ENCODE measurements at regions not wholly inside any gene's neighbourhood (a gene's known extent, or its start where the extent isn't known, plus 50 kb on each side); places are given as distances from the start of the nearest gene placed in this dataset.
"Not testable (repeated sequence)": the region's sequence is repeated elsewhere in the genome, so short reads cannot be mapped to it uniquely, and the experiment has no call there.

DNA sequence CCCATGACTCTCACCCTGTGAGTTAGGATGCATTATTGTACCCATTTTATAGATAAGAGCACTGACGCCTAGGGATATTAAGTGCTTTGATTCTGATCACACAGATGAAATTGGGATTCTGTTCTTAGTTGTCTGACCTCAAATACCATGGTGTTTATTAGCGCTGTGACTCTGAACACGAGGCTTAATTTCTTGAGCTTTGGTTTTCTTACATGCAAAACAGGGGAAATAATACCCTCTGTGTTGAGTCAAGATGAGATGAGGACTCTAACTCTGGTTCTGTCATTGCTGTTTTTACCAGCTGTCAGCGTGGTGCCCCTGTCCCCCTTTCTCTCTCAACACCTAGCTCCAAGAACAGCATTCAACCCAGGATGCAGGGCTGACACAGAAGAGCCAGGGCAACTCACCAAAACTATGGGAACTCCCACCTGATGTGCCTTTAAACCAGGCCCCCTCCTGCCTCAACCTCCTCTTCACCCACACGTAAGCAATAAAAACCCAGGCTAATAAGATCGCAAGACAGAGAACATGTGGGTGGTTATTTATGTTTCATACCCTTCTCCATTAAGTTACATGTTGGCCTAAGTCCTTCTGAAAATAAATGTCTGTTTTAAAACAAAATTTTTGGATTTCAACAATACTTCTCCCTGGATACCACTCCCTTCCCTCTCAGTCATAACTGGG is 100.1 kb upstream of the SPATA12 start:
- in situ Hi-C loops (cut with HindIII; ENCODE audit: low sequenced_read_pairs): no loop called here

GRCh38 chr3:56958879-56959278 is 101.6 kb upstream of the SPATA12 start:
- in situ Hi-C loops (cut with HindIII; ENCODE audit: low sequenced_read_pairs): no loop called here

DNA sequence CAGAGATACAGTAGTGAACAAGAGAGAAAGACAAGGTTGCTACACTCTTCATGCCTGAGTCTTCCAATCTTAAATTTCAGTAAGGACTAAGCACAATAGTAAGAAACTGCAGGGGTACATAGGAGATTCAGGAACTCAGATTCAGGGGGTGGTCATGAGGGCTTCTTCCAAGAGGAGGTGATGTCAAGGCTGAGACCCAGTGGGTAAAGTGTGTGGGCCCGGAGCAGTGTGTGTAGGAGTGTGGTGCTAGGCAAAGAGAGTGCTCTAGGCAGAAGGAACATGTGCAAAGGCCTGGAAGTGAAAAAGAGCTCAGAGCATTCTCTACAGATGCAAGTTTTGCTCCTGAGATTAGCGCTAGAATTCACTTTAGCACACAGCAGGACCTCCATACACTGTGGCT is 102.9 kb upstream of the SPATA12 start:
- in situ Hi-C loops (cut with HindIII; ENCODE audit: low sequenced_read_pairs): no loop called here

- in situ Hi-C loops (cut with HindIII; ENCODE audit: low sequenced_read_pairs): no loop called here
These were observed 103.6 kb upstream of the SPATA12 start for GRCh38 chr3:56956906-56957305.

DNA sequence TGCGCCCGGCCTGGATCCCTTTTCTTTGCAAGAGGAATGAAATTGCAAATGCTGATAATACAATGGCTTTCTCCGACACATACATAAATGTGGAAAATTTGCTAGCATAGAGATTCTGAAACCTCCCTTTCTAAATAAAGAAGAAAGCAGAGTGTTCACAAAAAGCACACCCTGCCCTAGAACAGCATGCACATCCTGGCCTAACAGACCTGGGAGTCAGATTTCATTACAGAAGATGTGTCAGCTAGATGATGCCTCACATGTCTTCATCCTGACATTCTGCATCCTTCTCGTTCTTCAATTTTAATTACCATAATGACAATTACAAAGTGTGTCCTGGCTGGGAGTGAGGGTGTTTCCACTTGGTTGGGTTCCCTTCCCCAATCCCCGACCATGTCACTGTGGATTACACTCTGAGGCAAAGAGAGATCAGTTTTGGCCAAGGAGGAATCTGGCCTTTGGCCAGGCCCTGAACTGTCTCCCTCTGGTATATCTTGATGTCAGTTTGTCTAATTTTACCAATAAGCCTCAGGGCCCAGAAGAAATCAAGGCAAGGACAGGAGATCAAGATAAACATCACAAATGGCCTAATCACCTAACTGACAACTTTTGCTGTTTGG is 104.9 kb upstream of the SPATA12 start:
- in situ Hi-C loops (cut with HindIII; ENCODE audit: low sequenced_read_pairs): no loop called here

DNA sequence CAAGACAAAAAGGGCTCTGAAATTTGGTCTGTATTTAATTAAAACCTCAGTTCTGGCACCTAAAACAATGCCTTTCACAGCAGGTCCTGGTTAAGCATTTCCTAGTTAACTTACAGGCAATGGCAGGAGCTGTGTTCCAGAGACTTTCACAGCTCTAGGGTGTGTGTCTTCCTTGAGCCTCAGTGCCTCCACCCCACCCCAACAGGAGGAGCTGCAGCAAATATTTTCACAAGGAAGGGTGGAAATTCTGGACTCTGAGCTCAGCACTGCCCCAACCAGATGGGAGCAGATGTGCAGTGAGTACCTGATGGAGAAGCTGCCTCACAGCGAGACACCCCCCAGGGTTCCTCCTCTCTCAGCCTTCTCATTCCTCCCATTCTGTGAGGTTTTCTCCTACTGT is 106.3 kb upstream of the SPATA12 start:
- in situ Hi-C loops (cut with HindIII; ENCODE audit: low sequenced_read_pairs): no loop called here

GRCh38 chr3:56952846-56953245 is 107.6 kb upstream of the SPATA12 start:
- in situ Hi-C loops (cut with HindIII; ENCODE audit: low sequenced_read_pairs): no loop called here

DNA sequence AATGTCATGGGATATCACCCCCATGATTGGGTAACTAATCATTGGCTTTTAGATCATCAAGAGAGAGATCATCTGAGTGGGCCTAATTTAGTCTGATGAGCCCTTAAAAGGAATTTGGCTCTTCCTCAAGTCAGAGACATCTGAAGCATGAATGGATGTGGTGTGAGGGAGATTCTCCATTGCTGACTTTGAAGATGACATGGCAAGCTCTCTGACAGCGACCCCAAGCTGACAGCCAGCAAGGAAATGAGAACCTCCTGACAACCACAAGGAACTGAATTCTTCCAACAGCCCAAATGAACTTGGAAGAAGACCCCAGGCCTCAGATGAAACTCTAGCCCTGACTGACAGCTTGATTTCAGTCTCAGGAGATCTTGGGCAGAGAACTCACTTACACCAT is 108.4 kb upstream of the SPATA12 start:
- in situ Hi-C loops (cut with HindIII; ENCODE audit: low sequenced_read_pairs): no loop called here

GRCh38 chr3:56951366-56951765 is 109.1 kb upstream of the SPATA12 start:
- in situ Hi-C loops (cut with HindIII; ENCODE audit: low sequenced_read_pairs): no loop called here

DNA sequence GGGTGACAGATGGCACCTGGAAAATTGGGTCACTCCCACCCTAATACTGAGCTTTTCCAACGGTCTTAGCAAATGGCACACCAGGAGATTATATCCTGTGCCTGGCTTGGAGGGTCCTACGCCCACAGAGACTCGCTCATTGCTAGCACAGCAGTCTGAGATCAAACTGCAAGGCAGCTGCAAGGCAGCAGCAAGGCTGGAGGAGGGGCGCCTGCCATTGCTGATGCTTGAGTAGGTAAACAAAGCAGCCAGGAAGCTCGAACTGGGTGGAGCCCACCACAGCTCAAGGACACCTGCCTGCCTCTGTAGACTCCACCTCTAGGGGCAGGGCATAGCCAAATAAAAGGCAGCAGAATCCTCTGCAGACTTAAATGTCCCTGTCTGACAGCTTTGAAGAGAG is 115.1 kb upstream of the SPATA12 start:
- in situ Hi-C loops (cut with HindIII; ENCODE audit: low sequenced_read_pairs): not testable (repeated sequence)

DNA sequence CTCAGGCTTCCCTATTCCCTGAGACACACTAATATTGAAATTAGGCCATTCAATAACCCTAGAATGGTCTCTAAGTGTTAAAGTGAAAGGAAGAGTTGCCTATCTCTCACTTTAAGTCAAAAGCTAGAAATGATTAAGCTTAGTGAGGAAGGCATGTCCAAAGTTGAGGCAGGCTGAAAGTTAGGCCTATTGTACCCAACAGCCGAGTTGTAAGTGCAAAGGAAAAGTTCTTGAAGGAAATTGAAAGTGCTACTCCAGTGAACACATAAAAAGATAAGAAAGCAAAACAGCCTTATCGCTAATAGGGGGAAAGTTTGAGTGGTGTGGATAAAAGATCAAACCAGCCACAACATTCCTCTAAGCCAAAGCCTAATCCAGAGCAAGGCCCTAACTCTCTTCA is 117.9 kb upstream of the SPATA12 start:
- in situ Hi-C loops (cut with HindIII; ENCODE audit: low sequenced_read_pairs): loop anchor here (5.0 kb wide), 1 partner anchor 40 kb away; no protein-coding TSS in a partner anchor

DNA sequence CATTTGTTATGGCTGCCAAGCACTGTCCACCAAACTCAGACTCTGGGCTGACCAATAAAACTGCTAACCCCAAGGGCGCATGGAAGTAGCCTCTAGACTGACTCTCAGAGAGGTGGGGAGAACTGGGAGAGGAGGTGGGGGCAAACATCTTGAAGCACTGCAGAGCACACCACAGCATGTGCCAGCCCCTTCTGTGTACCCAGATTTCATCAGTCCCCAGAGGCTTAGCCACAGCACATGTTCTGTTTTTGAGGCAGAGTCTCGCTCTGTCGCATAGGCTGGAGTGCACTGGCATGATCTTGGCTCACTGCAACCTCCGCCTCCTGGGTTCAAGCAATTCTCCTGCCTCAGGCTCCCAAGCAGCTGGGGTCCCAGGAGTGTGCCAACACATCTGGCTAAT is 119.5 kb upstream of the SPATA12 start:
- in situ Hi-C loops (cut with HindIII; ENCODE audit: low sequenced_read_pairs): loop anchor here (5.0 kb wide), 1 partner anchor 41 kb away; no protein-coding TSS in a partner anchor

- in situ Hi-C loops (cut with HindIII; ENCODE audit: low sequenced_read_pairs): loop anchor here (5.0 kb wide), 1 partner anchor 42 kb away; no protein-coding TSS in a partner anchor
These were observed 120.1 kb upstream of the SPATA12 start for GRCh38 chr3:56940321-56940720.

DNA sequence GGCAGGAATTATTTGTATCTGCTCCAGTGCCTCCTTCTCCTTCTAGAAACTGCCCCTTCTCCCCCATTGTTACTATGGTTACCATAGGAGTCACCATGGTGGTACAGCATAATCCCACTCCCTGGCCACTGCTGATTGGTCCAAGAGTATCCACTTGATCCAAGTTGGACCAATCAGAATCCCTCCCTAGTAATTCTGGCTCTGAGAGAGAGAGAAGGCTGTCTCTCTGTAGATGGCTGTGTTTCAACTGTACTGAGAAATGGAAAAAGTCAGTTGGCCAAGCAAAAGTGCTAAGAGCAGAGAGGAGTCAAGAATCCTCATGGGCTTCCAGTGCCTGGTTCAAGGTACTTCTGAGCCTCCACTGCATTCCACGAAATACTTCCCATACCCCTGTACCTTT is 120.6 kb upstream of the SPATA12 start:
- in situ Hi-C loops (cut with HindIII; ENCODE audit: low sequenced_read_pairs): loop anchor here (5.0 kb wide), 1 partner anchor 42 kb away; no protein-coding TSS in a partner anchor

GRCh38 chr3:56938530-56938929 is 121.9 kb upstream of the SPATA12 start:
- in situ Hi-C loops (cut with HindIII; ENCODE audit: low sequenced_read_pairs): no loop called here

GRCh38 chr3:56937580-56937979 is 122.9 kb upstream of the SPATA12 start:
- in situ Hi-C loops (cut with HindIII; ENCODE audit: low sequenced_read_pairs): no loop called here

GRCh38 chr3:56935811-56936210 is 124.7 kb upstream of the SPATA12 start:
- in situ Hi-C loops (cut with HindIII; ENCODE audit: low sequenced_read_pairs): no loop called here

DNA sequence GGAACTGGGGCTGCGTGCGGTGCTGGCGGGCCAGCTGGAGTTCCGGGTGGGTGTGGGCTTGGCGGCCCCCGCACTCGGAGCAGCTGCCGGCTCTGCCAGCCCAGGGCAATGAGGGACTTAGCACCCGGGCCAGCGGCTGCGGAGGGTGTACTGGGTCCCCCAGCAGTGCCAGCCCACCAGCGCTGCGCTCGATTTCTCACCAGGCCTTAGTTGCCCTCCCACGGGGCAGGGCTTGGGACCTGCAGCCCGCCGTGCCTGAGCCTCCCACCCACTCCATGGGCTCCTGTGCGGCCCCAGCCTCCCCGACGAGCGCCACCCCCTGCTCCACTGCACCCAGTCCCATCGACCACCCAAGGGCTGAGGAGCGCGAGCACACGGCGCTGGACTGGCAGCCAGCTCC is 126.0 kb upstream of the SPATA12 start:
- in situ Hi-C loops (cut with HindIII; ENCODE audit: low sequenced_read_pairs): not testable (repeated sequence)

GRCh38 chr3:56933803-56934202 is 126.7 kb upstream of the SPATA12 start:
- in situ Hi-C loops (cut with HindIII; ENCODE audit: low sequenced_read_pairs): no loop called here

GRCh38 chr3:56932866-56933265 is 127.6 kb upstream of the SPATA12 start:
- in situ Hi-C loops (cut with HindIII; ENCODE audit: low sequenced_read_pairs): no loop called here

GRCh38 chr3:56931836-56932235 is 128.6 kb upstream of the SPATA12 start:
- in situ Hi-C loops (cut with HindIII; ENCODE audit: low sequenced_read_pairs): no loop called here

- in situ Hi-C loops (cut with HindIII; ENCODE audit: low sequenced_read_pairs): no loop called here
These were observed 129.0 kb upstream of the ARHGEF3 start for GRCh38 chr3:56930706-56931105.

All from endothelial cell of hepatic sinusoid (primary cell).